ENCODE measurements at regions not wholly inside any gene's neighbourhood (a gene's known extent, or its start where the extent isn't known, plus 50 kb on each side); places are given as distances from the start of the nearest gene placed in this dataset.

DNA sequence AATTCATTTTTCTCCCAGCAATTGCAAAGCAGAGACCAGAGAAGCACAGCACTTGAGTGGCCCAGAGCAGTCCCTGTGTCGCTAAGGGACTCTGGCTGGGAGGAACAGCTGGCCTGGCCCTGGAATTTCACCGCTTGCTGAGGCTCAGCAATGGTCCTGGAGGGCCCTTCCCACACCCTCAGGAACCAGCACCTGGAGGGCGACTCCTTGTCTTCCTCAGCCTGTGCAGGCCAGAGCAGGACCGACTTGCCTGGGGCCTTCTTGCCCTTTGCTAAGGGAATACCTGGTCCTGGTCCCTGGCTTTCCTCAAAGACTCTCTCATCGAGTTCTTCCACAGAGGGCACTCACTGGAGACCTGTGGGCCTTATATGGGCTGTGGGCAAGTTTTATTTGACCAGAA, 294.6 kb downstream of the RPLP1 start:
- TF ChIP-seq POLR2A (IDR thresholded peaks at IDR 0.05; ENCODE audit: low read length) (no peak), GATA1 (IDR thresholded peaks at IDR 0.05; ENCODE audit: low read depth, low read length) (no peak)
